CD14-positive monocyte (primary cell): ENCODE measurements at regions not wholly inside any gene's neighbourhood (a gene's known extent, or its start where the extent isn't known, plus 50 kb on each side); places are given as distances from the start of the nearest gene placed in this dataset.
A peak's percentile ranks its signal among the peaks of the same experiment; 100 is the strongest.

Source experiments
- DNase-seq, 3 donors: peaks; one replicate each; pipeline ENCODE4 v3.0.0-alpha.2; 2011 to 2022
- H2AFZ ChIP-seq: 2 replicates; pipeline ENCODE4 v1.6.0; 2012; ENCODE audit warnings: mild to moderate bottlenecking, low read depth, low read length, inconsistent platforms; ENCODE audit not compliant: insufficient read depth, poor library complexity, severe bottlenecking
- H3K27ac ChIP-seq, 2 donors: 1 replicate in 1 of 2; 2 replicates in 1 of 2; pipeline ENCODE4 v1.5.1; 2012 to 2013; ENCODE audit warnings: low read length in 2 of 2, control low read depth in 1 of 2, inconsistent platforms in 1 of 2, low read depth in 1 of 2, mild to moderate bottlenecking in 1 of 2
- H3K27me3 ChIP-seq, 2 donors: one replicate each; pipeline versions ENCODE4 v1.6.0 to v1.6.1; 2011 to 2013; ENCODE audit warnings: low read length in 2 of 2; ENCODE audit not compliant: control insufficient read depth in 2 of 2, insufficient read depth in 2 of 2
- H3K36me3 ChIP-seq, 2 donors: replicated peaks in 1 of 2; 1 replicate in 1 of 2; 2 replicates in 1 of 2; pipeline versions ENCODE4 v1.5.1 to v1.6.1; 2012 to 2013; ENCODE audit warnings: low read length in 2 of 2, control low read depth in 1 of 2, inconsistent platforms in 1 of 2, mild to moderate bottlenecking in 1 of 2; ENCODE audit not compliant: insufficient read depth in 2 of 2, control insufficient read depth in 1 of 2
- H3K4me1 ChIP-seq, 2 donors: 1 replicate in 1 of 2; 2 replicates in 1 of 2; pipeline versions ENCODE4 v1.5.1 to v1.6.1; 2012 to 2013; ENCODE audit warnings: low read length in 2 of 2, control low read depth in 1 of 2, inconsistent platforms in 1 of 2, mild to moderate bottlenecking in 1 of 2, moderate library complexity in 1 of 2; ENCODE audit not compliant: insufficient read depth in 2 of 2, control insufficient read depth in 1 of 2
- H3K4me2 ChIP-seq: replicated peaks from 2 replicates; pipeline ENCODE3; 2012; ENCODE audit warnings: low read length, moderate library complexity, mild to moderate bottlenecking; ENCODE audit not compliant: poor library complexity, severe bottlenecking; ENCODE audit errors: extremely low read depth
- H3K4me3 ChIP-seq, 3 experiments: fragments of 200-600 bp in 1 of 3; sonication (generic) in 1 of 3; replicated peaks in 1 of 3; 1 replicate in 2 of 3; 2 replicates in 1 of 3; pipeline ENCODE4 v1.5.1; 2011 to 2013; ENCODE audit warnings: low read length in 3 of 3, mild to moderate bottlenecking in 3 of 3, control low read depth in 2 of 3, low read depth in 2 of 3, inconsistent platforms in 1 of 3, moderate library complexity in 1 of 3
- H3K79me2 ChIP-seq: 2 replicates; pipeline ENCODE4 v1.6.0; 2012; ENCODE audit warnings: mild to moderate bottlenecking, control low read depth, inconsistent platforms, low read length, moderate library complexity; ENCODE audit not compliant: insufficient read depth
- H3K9ac ChIP-seq: 2 replicates; pipeline ENCODE4 v1.6.0; 2017; ENCODE audit warnings: low read length, mild to moderate bottlenecking; ENCODE audit not compliant: insufficient read depth, poor library complexity, severe bottlenecking
- H3K9me3 ChIP-seq, 2 donors: replicated peaks in 1 of 2; 1 replicate in 1 of 2; 2 replicates in 1 of 2; pipeline versions ENCODE4 v1.5.1 to v1.6.1; 2012 to 2013; ENCODE audit warnings: low read length in 2 of 2, control low read depth in 1 of 2; ENCODE audit not compliant: control insufficient read depth in 1 of 2, insufficient read depth in 1 of 2
- H4K20me1 ChIP-seq: 2 replicates; pipeline ENCODE4 v1.6.0; 2012; ENCODE audit warnings: mild to moderate bottlenecking, low read length, control low read depth, moderate library complexity; ENCODE audit not compliant: insufficient read depth
- H3K27ac Mint-ChIP-seq, 7 donors: one replicate each; pipeline ENCODE4 v1.8.0; 2020; ENCODE audit warnings: mild to moderate bottlenecking in 7 of 7, mixed read lengths in 7 of 7, moderate library complexity in 6 of 7, inconsistent platforms in 2 of 7
- H3K27me3 Mint-ChIP-seq, 3 donors: one replicate each; pipeline ENCODE4 v1.8.0; 2021 to 2022; ENCODE audit warnings: low read depth in 3 of 3, mild to moderate bottlenecking in 3 of 3, mixed read lengths in 3 of 3, moderate library complexity in 3 of 3, inconsistent platforms in 1 of 3
- H3K36me3 Mint-ChIP-seq, 2 donors: one replicate each; pipeline ENCODE4 v1.8.0; 2020; ENCODE audit warnings: mixed read lengths in 2 of 2, inconsistent platforms in 1 of 2, mild to moderate bottlenecking in 1 of 2
- H3K4me1 Mint-ChIP-seq: one replicate; pipeline ENCODE4 v1.8.0; 2020; ENCODE audit warnings: mild to moderate bottlenecking, mixed read lengths
- H3K4me3 Mint-ChIP-seq, 2 donors: one replicate each; pipeline ENCODE4 v1.8.0; 2020; ENCODE audit warnings: mild to moderate bottlenecking in 2 of 2, mixed read lengths in 2 of 2, moderate library complexity in 1 of 2
- H3K9me3 Mint-ChIP-seq, 7 donors: one replicate each; pipeline ENCODE4 v1.8.0; 2020 to 2022; ENCODE audit warnings: mixed read lengths in 7 of 7, mild to moderate bottlenecking in 6 of 7, moderate library complexity in 6 of 7, inconsistent platforms in 2 of 7
- WGBS: methylation state at CpG from one replicate; pipeline ENCODE4 v1.1.5; 2013; ENCODE audit warnings: missing lambda C conversion rate; ENCODE audit not compliant: insufficient coverage; 5-methylcytosine and 5-hydroxymethylcytosine counted together
- intact Hi-C, 2 donors: fragments of 100-400 bp; cut with micrococcal nuclease; formaldehyde crosslinking; loops; one replicate each; pipeline versions ENCODE4 v1.15.0 to v1.15.1; 2023
- TF ChIP-seq, protein P1 (sequence below): fragments of 200-600 bp; IDR thresholded peaks from one replicate; pipeline ENCODE4 v1.8.0; 2022; ENCODE audit warnings: antibody characterized with exemption, mild to moderate bottlenecking

GRCh38 chr2:60094450-60094929 lies 459.0 kb downstream of the BCL11A start:
- Histone ChIP-seq H3K27me3 (no peaks in the 10 kb centered on the region), H3K4me1 (peaks cover 16 to 24% of the 10 kb centered on the region in 2 donors), H3K9ac (no peak overlapping the region), H3K4me2 (no peak overlapping the region), H3K4me3 (no peak overlapping the region), H3K36me3 (no peaks in the 10 kb centered on the region), H3K27ac (no peak overlapping the region), H3K79me2 (no peaks in the 10 kb centered on the region), H2AFZ (no peak overlapping the region), H4K20me1 (no peaks in the 10 kb centered on the region), H3K9me3 (no peaks in the 10 kb centered on the region)
- TF ChIP-seq, protein P1, sequence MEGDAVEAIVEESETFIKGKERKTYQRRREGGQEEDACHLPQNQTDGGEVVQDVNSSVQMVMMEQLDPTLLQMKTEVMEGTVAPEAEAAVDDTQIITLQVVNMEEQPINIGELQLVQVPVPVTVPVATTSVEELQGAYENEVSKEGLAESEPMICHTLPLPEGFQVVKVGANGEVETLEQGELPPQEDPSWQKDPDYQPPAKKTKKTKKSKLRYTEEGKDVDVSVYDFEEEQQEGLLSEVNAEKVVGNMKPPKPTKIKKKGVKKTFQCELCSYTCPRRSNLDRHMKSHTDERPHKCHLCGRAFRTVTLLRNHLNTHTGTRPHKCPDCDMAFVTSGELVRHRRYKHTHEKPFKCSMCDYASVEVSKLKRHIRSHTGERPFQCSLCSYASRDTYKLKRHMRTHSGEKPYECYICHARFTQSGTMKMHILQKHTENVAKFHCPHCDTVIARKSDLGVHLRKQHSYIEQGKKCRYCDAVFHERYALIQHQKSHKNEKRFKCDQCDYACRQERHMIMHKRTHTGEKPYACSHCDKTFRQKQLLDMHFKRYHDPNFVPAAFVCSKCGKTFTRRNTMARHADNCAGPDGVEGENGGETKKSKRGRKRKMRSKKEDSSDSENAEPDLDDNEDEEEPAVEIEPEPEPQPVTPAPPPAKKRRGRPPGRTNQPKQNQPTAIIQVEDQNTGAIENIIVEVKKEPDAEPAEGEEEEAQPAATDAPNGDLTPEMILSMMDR, result no peak
- intact Hi-C loops, result no loop called here
- H3K4me3 Mint-ChIP-seq, result no peak overlapping the region
- peaks cover 0 to 3% (median 2%) of the 10 kb centered on the region in 3 donors for H3K27me3 Mint-ChIP-seq
- peaks cover 0 to 2% (median 0%) of the 10 kb centered on the region in 7 donors for H3K9me3 Mint-ChIP-seq
- no peak overlapping the region for H3K27ac Mint-ChIP-seq
- no peaks in the 10 kb centered on the region for H3K36me3 Mint-ChIP-seq
- DNase-seq, result no peak
- 86% methylated on average over 2 of the region's 3 CpGs for WGBS
- H3K4me1 Mint-ChIP-seq, result peaks cover 33% of the 10 kb centered on the region

DNA sequence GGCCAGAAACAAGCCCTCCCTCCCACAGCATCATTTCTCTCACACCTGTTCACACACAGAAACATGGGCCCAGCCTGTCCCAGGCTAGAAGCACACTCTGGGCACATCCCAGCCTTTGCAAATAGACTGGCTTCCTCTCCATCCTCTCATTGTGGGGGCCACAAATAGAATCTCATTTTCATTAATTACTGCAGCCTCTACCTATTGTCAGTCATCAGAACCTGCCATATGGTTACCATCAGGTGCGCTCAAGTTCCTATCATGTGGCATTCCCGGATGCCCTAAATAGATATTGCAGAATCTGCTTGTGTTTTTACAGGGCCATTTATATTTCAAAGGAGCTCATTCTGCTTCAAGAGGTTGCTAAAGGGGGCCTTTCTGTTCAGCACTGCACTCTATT lies 460.7 kb downstream of the BCL11A start:
- Histone ChIP-seq H2AFZ (no peak overlapping the region), H3K4me1 (peaks cover 16 to 18% of the 10 kb centered on the region in 2 donors), H3K27me3 (no peaks in the 10 kb centered on the region), H3K27ac (no peak overlapping the region), H3K36me3 (no peaks in the 10 kb centered on the region), H3K9ac (no peak overlapping the region), H3K9me3 (no peaks in the 10 kb centered on the region), H3K79me2 (no peaks in the 10 kb centered on the region), H4K20me1 (no peaks in the 10 kb centered on the region), H3K4me3 (no peak overlapping the region), H3K4me2 (no peak overlapping the region)
- no peak for DNase-seq
- Mint-ChIP-seq H3K36me3 (no peaks in the 10 kb centered on the region), H3K27me3 (peaks cover 0 to 2% (median 2%) of the 10 kb centered on the region in 3 donors), H3K4me1 (peaks cover 30% of the 10 kb centered on the region), H3K9me3 (peaks cover 0 to 2% (median 0%) of the 10 kb centered on the region in 7 donors), H3K4me3 (no peak overlapping the region), H3K27ac (peak overlapping the region in 1 of 7 donors; percentile 23)
- TF ChIP-seq, protein P1, result no peak
- WGBS, result no CpG with 5 or more reads among the region's 2 CpGs
- intact Hi-C loops, result no loop called here
